ENCODE measurements at regions not wholly inside any gene's neighbourhood (a gene's known extent, or its start where the extent isn't known, plus 50 kb on each side); places are given as distances from the start of the nearest gene placed in this dataset.

DNA sequence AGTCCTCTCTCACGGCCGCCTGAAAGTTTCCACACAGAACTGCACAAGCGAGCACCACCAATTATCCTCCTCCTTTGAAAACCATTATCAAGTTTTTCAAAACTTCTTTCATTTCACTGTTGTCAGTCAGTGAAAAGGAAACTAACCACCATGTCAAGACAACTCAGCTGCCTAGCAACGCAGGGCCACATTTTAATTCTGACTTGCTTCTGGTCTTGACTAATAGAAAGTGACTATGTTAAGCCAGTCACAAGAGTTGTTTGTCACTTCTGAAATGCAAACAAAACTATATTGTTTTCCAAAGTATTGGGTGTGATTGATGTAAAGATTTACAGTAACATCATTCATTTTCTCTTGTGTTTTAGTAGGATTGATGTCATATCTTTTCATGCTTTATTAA lies 612.8 kb upstream of the AGTR1 start:
- DNase-seq (ENCODE audit: extremely low spot score): no peak
- POLR2A ChIA-PET: no interaction called here
- TF ChIP-seq FOXA1 (IDR thresholded peaks at IDR 0.05) (no peak), CTBP1 (IDR thresholded peaks at IDR 0.05; ENCODE audit: borderline replicate concordance) (no peak), TARDBP (IDR thresholded peaks at IDR 0.05) (no peak), NFRKB (IDR thresholded peaks at IDR 0.05) (no peak), FOXM1 (IDR thresholded peaks at IDR 0.05; ENCODE audit: borderline replicate concordance) (no peak), SUZ12 (IDR thresholded peaks at IDR 0.05) (no peak), HDGF (IDR thresholded peaks at IDR 0.05; ENCODE audit: borderline replicate concordance) (no peak), BHLHE40 (IDR thresholded peaks at IDR 0.05; ENCODE audit: borderline replicate concordance) (no peak), LEF1 (IDR thresholded peaks at IDR 0.05; ENCODE audit: borderline replicate concordance) (no peak), ELF4 (IDR thresholded peaks at IDR 0.05) (no peak), L3MBTL2 (conservative IDR thresholded peaks at IDR 0.05) (no peak), ZNF384 (IDR thresholded peaks at IDR 0.05) (no peak), ARNT (IDR thresholded peaks at IDR 0.05) (no peak), FOXK2 (IDR thresholded peaks at IDR 0.05) (no peak), SP1 (IDR thresholded peaks at IDR 0.05) (no peak)
- TF ChIP-seq, protein P1, sequence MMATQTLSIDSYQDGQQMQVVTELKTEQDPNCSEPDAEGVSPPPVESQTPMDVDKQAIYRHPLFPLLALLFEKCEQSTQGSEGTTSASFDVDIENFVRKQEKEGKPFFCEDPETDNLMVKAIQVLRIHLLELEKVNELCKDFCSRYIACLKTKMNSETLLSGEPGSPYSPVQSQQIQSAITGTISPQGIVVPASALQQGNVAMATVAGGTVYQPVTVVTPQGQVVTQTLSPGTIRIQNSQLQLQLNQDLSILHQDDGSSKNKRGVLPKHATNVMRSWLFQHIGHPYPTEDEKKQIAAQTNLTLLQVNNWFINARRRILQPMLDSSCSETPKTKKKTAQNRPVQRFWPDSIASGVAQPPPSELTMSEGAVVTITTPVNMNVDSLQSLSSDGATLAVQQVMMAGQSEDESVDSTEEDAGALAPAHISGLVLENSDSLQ (IDR thresholded peaks at IDR 0.05): no peak
- CTCF ChIA-PET: no interaction called here

DNA sequence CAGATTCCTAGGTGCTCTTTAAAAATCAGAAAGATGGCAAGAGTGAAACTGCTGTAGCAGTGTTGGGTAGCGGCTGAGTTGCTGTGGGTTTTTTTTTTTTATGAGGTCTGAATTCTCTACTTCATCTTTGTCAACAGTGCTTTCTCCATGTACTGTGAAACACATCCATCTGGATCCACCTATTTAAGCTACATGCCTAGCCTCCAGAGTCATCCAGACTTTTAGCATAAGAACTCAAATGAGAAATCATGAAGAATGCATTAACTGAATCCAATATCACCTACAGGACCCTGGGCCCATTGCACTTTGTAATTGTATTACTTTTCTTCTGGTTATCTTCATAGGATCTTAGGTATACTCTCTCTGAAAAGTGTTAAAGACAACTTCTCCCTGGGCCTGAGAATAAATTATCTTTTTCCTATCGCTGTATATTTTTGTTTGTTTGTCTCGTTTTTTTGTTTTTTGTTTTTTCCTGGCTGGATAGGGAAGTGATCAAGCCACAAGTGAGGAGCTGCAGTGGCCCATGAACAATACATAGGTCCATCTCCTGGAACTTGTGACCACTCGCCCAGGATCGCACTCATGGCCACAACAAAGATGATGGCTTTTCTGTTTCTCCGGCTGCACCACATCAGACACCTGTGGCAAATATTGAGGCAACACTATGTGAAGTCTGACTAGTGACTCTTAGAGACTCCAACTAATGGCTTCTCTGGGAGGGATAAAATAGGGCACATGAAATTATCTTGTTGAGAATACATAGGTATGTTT lies 609.9 kb upstream of the AGTR1 start:
- POLR2A ChIA-PET: no interaction called here

DNA sequence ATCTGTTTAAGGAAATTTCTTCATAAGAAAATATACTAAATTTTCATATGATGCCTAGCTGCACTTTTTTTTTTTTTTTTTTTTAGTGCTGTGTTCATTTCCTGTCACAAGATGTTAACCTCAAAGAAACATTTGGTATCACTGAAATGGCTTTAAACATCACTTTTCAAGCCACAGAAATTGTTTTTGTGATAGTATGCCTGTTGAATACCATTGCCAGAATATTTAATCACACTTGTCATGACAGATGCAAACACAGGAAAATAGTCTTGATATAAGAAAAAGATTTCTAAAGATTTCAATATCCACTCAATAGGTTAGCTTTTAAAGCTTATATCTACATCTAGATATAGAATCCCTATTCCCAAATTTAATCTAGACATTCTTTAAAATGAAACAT lies 608.5 kb upstream of the AGTR1 start:
- TF ChIP-seq FOXA1 (IDR thresholded peaks at IDR 0.05) (no peak), NFRKB (IDR thresholded peaks at IDR 0.05) (no peak), TARDBP (IDR thresholded peaks at IDR 0.05) (no peak), SP1 (IDR thresholded peaks at IDR 0.05) (no peak), LEF1 (IDR thresholded peaks at IDR 0.05; ENCODE audit: borderline replicate concordance) (no peak), CTBP1 (IDR thresholded peaks at IDR 0.05; ENCODE audit: borderline replicate concordance) (no peak), HDGF (IDR thresholded peaks at IDR 0.05; ENCODE audit: borderline replicate concordance) (no peak), SUZ12 (IDR thresholded peaks at IDR 0.05) (no peak), ZNF384 (IDR thresholded peaks at IDR 0.05) (no peak)
- TF ChIP-seq, protein P1 (IDR thresholded peaks at IDR 0.05): no peak
- ChIA-PET CTCF (no interaction called here), POLR2A (no interaction called here)
- no peak for DNase-seq (ENCODE audit: extremely low spot score)

More for the DNA sequence above, 609.9 kb upstream of the AGTR1 start:
- CTCF ChIA-PET: no interaction called here
- no peak for TF ChIP-seq HDGF (IDR thresholded peaks at IDR 0.05; ENCODE audit: borderline replicate concordance)
- no peak for TF ChIP-seq FOXM1 (IDR thresholded peaks at IDR 0.05; ENCODE audit: borderline replicate concordance)
- no peak for TF ChIP-seq L3MBTL2 (conservative IDR thresholded peaks at IDR 0.05)
- TF ChIP-seq LEF1 (IDR thresholded peaks at IDR 0.05; ENCODE audit: borderline replicate concordance): no peak
- no peak for TF ChIP-seq FOXK2 (IDR thresholded peaks at IDR 0.05)
- TF ChIP-seq, protein P1 (IDR thresholded peaks at IDR 0.05): no peak
- TF ChIP-seq ELF4 (IDR thresholded peaks at IDR 0.05): no peak
- TF ChIP-seq ARNT (IDR thresholded peaks at IDR 0.05): no peak
- no peak for TF ChIP-seq BHLHE40 (IDR thresholded peaks at IDR 0.05; ENCODE audit: borderline replicate concordance)
- no peak for TF ChIP-seq FOXA1 (IDR thresholded peaks at IDR 0.05)
- TF ChIP-seq SUZ12 (IDR thresholded peaks at IDR 0.05): no peak
- no peak for TF ChIP-seq NFRKB (IDR thresholded peaks at IDR 0.05)
- no peak for TF ChIP-seq ZNF384 (IDR thresholded peaks at IDR 0.05)
- TF ChIP-seq TARDBP (IDR thresholded peaks at IDR 0.05): no peak
- TF ChIP-seq SP1 (IDR thresholded peaks at IDR 0.05): no peak
- DNase-seq (ENCODE audit: extremely low spot score): no peak

DNA sequence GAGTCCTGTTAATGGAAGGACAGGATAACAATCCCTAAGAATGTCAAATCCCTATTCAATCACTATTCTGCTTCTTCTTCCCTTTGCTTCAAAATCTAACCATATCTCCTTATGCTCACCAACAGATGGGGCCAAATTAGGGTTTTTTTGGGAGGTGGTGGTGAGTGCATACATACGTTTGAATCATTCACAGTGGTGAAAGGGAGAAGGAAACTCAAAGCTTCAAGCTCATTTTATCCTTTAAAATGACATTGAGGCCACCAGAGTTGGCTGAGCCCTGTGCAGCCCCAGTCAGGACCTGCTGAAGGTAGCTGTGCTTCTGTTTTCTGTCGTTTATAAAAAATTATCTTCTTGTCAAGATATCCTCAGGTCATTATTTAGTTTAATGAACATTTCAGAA lies 607.5 kb upstream of the AGTR1 start:
- CTCF ChIA-PET: no interaction called here
- POLR2A ChIA-PET: no interaction called here
- no peak for DNase-seq (ENCODE audit: extremely low spot score)
- TF ChIP-seq NFRKB (IDR thresholded peaks at IDR 0.05): no peak
- TF ChIP-seq ARNT (IDR thresholded peaks at IDR 0.05): no peak
- TF ChIP-seq LEF1 (IDR thresholded peaks at IDR 0.05; ENCODE audit: borderline replicate concordance): no peak
- no peak for TF ChIP-seq FOXK2 (IDR thresholded peaks at IDR 0.05)
- TF ChIP-seq SUZ12 (IDR thresholded peaks at IDR 0.05): no peak
- TF ChIP-seq L3MBTL2 (conservative IDR thresholded peaks at IDR 0.05): no peak
- no peak for TF ChIP-seq FOXA1 (IDR thresholded peaks at IDR 0.05)
- no peak for TF ChIP-seq FOXM1 (IDR thresholded peaks at IDR 0.05; ENCODE audit: borderline replicate concordance)
- no peak for TF ChIP-seq BHLHE40 (IDR thresholded peaks at IDR 0.05; ENCODE audit: borderline replicate concordance)
- no peak for TF ChIP-seq HDGF (IDR thresholded peaks at IDR 0.05; ENCODE audit: borderline replicate concordance)
- TF ChIP-seq, protein P1 (IDR thresholded peaks at IDR 0.05): no peak
- no peak for TF ChIP-seq CTBP1 (IDR thresholded peaks at IDR 0.05; ENCODE audit: borderline replicate concordance)
- no peak for TF ChIP-seq SP1 (IDR thresholded peaks at IDR 0.05)
- no peak for TF ChIP-seq TARDBP (IDR thresholded peaks at IDR 0.05)
- TF ChIP-seq ZNF384 (IDR thresholded peaks at IDR 0.05): no peak

DNA sequence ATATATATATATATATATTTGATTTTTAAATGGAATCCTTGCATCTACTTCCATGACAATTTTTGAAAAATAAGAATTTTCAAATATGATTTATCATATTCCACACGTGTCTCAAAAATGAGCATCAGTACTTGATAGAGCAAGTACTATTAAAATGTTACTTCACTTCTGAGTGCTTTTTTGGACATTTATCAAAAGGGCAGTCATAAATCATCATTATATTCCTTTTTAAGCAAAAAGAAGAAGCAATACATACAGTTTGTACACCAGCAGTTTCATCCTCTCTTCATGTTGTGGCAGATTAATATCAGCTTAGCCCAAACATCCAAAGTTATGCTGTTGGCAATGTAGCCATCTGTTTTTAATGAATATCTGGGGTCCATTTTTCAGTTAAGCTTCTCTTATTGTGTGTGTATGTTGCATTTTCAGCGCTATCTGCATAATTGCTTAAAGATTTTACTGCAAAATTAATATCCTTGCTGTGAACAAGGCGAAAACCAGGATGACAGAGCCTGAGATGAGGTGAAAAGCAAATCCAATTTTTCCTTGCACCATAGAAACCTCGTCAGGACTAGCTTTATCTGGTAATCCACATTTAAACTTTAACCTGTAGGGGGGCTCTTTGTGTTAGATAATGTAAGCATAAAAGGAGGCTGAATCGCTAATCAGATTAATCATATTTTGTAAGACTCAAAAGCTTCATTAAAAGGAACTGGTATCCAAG lies 604.9 kb upstream of the AGTR1 start:
- POLR2A ChIA-PET: no interaction called here
- CTCF ChIA-PET: no interaction called here

More for the DNA sequence above, 604.9 kb upstream of the AGTR1 start:
- TF ChIP-seq SUZ12 (IDR thresholded peaks at IDR 0.05) (no peak), HDGF (IDR thresholded peaks at IDR 0.05; ENCODE audit: borderline replicate concordance) (no peak), TARDBP (IDR thresholded peaks at IDR 0.05) (no peak), L3MBTL2 (conservative IDR thresholded peaks at IDR 0.05) (no peak), ZNF384 (IDR thresholded peaks at IDR 0.05) (no peak), LEF1 (IDR thresholded peaks at IDR 0.05; ENCODE audit: borderline replicate concordance) (no peak), CTBP1 (IDR thresholded peaks at IDR 0.05; ENCODE audit: borderline replicate concordance) (no peak), BHLHE40 (IDR thresholded peaks at IDR 0.05; ENCODE audit: borderline replicate concordance) (no peak), NFRKB (IDR thresholded peaks at IDR 0.05) (no peak), ELF4 (IDR thresholded peaks at IDR 0.05) (no peak), FOXK2 (IDR thresholded peaks at IDR 0.05) (no peak), SP1 (IDR thresholded peaks at IDR 0.05) (no peak)
- TF ChIP-seq, protein P1 (IDR thresholded peaks at IDR 0.05): no peak
- no peak for DNase-seq (ENCODE audit: extremely low spot score)

Data from HEK293T (cell line).